Esophagus squamous epithelium (tissue), 4 donors: ENCODE measurements at regions not wholly inside any gene's neighbourhood (a gene's known extent, or its start where the extent isn't known, plus 50 kb on each side); places are given as distances from the start of the nearest gene placed in this dataset.

ENCODE experiments used
- CTCF ChIP-seq, 6 experiments: fragments of 450-650 bp in 4 of 6; fragments of 200-600 bp in 2 of 6; sonication (generic) in 2 of 6; IDR thresholded peaks; one replicate each; pipeline ENCODE4 v1.5.1; 2016 to 2019; ENCODE audit warnings: antibody characterized with exemption in 6 of 6, mild to moderate bottlenecking in 4 of 6, moderate library complexity in 4 of 6
- POLR2A ChIP-seq, 4 donors: fragments of 450-650 bp; IDR thresholded peaks; one replicate each; pipeline ENCODE4 v1.6.1; 2017; ENCODE audit warnings: antibody characterized with exemption in 4 of 4, mild to moderate bottlenecking in 4 of 4, moderate library complexity in 3 of 4

GRCh38 chr2:200758341-200758740 lies 53.4 kb upstream of the BZW1 start:
- TF ChIP-seq CTCF (IDR thresholded peaks at IDR 0.05): no peak
- no peak for TF ChIP-seq POLR2A (IDR thresholded peaks at IDR 0.05)
